Peyer's patch (tissue), 4 donors: ENCODE measurements at regions not wholly inside any gene's neighbourhood (a gene's known extent, or its start where the extent isn't known, plus 50 kb on each side); places are given as distances from the start of the nearest gene placed in this dataset.
A peak's percentile ranks its signal among the peaks of the same experiment; 100 is the strongest.

Experiments
- DNase-seq, 3 donors: peaks; one replicate each; pipeline ENCODE4 v3.0.0-alpha.2; 2017 to 2019
- H3K27ac ChIP-seq, 4 donors: fragments of 200-600 bp; sonication (generic); one replicate each; pipeline ENCODE4 v1.5.1; 2016 to 2019
- H3K27me3 ChIP-seq, 2 donors: fragments of 200-600 bp; sonication (generic); one replicate each; pipeline ENCODE4 v1.5.1; 2019
- H3K36me3 ChIP-seq, 3 donors: fragments of 200-600 bp; sonication (generic); one replicate each; pipeline ENCODE4 v1.5.1; 2016 to 2019
- H3K4me1 ChIP-seq, 4 donors: fragments of 200-600 bp; sonication (generic); one replicate each; pipeline ENCODE4 v1.5.1; 2016 to 2019
- H3K4me3 ChIP-seq, 4 donors: fragments of 200-600 bp; sonication (generic); 1 replicate in 3 of 4; 2 replicates in 1 of 4; pipeline ENCODE4 v1.5.1; 2016 to 2019; ENCODE audit warnings: mild to moderate bottlenecking in 1 of 4
- H3K9me3 ChIP-seq, 4 donors: fragments of 200-600 bp; sonication (generic); one replicate each; pipeline ENCODE4 v1.5.1; 2016 to 2019; ENCODE audit warnings: mild to moderate bottlenecking in 1 of 4
- POLR2A ChIP-seq, 2 donors: fragments of 450-650 bp; IDR thresholded peaks; one replicate each; pipeline ENCODE4 v1.5.1; 2017; ENCODE audit warnings: antibody characterized with exemption in 2 of 2, mild to moderate bottlenecking in 2 of 2, moderate library complexity in 2 of 2
- TF ChIP-seq, protein P1 (sequence below), 6 experiments: fragments of 450-650 bp in 4 of 6; fragments of 200-600 bp in 2 of 6; sonication (generic) in 1 of 6; IDR thresholded peaks; one replicate each; pipeline ENCODE4 v1.5.1; 2017 to 2019; ENCODE audit warnings: antibody characterized with exemption in 6 of 6, mild to moderate bottlenecking in 3 of 6, moderate library complexity in 1 of 6

DNA sequence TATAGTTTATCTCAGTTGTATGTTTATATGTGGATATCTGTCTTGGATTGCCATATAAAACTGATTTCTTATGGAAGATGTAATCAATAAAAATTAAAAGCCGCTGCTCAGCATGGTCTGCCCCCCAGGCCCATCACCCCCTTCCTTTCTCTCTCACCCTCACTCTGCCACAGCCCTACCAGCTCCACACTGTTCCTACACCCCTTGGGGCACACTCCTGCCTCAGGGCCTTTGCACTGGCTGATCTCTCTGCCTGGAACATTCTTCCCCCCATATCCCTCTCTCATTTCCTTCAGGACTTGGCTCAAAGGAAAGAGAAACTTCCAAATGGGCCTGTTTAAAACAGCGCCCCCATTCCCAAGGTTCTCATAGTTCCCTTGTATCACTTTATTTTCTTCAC is 63.1 kb downstream of the LRRC32 start:
- Histone ChIP-seq H3K27me3 (no peaks in the 10 kb centered on the region), H3K9me3 (no peaks in the 10 kb centered on the region), H3K4me3 (no peak overlapping the region), H3K36me3 (no peaks in the 10 kb centered on the region), H3K4me1 (peaks cover 0 to 42% (median 1%) of the 10 kb centered on the region in 4 donors), H3K27ac (no peak overlapping the region)
- DNase-seq, result no peak
- TF ChIP-seq POLR2A (IDR thresholded peaks at IDR 0.05), result no peak
- TF ChIP-seq, protein P1, sequence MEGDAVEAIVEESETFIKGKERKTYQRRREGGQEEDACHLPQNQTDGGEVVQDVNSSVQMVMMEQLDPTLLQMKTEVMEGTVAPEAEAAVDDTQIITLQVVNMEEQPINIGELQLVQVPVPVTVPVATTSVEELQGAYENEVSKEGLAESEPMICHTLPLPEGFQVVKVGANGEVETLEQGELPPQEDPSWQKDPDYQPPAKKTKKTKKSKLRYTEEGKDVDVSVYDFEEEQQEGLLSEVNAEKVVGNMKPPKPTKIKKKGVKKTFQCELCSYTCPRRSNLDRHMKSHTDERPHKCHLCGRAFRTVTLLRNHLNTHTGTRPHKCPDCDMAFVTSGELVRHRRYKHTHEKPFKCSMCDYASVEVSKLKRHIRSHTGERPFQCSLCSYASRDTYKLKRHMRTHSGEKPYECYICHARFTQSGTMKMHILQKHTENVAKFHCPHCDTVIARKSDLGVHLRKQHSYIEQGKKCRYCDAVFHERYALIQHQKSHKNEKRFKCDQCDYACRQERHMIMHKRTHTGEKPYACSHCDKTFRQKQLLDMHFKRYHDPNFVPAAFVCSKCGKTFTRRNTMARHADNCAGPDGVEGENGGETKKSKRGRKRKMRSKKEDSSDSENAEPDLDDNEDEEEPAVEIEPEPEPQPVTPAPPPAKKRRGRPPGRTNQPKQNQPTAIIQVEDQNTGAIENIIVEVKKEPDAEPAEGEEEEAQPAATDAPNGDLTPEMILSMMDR (IDR thresholded peaks at IDR 0.05), result no peak

DNA sequence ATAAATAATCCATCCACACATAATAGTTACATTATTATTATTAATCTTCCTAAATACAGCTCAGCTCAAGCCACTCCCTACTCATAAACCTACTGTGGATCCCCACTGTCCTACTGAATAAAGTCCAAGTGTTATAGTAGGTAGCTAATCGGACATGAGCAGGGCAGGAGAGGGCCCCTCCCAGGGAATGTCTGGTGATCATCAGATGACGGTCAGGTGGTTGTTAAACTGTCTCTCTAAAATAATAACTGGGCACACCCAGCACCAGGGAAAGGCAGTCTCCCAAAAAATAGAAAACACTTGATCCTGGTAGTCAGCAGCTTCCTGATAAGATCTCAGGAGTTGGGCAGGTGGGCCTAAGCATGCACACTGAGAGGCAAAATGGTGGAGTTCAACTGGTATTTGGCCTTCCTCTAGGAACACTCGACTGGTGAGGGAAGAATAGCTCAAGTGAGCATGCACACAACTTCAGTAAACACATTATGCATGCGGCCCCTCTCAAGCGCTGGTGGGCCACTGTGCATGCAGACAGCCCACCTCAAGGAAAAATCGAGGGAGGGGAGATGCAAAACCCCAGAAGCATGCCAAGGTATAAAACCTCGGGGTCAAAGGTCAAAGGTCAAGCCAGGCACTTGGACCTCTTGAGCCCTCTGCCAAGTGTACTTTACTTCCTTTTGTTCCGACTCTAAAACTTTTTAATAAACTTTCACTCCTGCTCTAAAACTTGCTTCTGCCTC is 65.0 kb downstream of the LRRC32 start:
- Histone ChIP-seq H3K4me3 (no peak overlapping the region), H3K36me3 (no peaks in the 10 kb centered on the region), H3K27ac (peak overlapping the region in 2 of 4 donors; percentile 42 to 64), H3K27me3 (no peaks in the 10 kb centered on the region), H3K9me3 (no peaks in the 10 kb centered on the region), H3K4me1 (peaks cover 0 to 48% (median 1%) of the 10 kb centered on the region in 4 donors)
- DNase-seq, result peak in 2 of 3 donors; percentile 50 to 64
- no peak for TF ChIP-seq POLR2A (IDR thresholded peaks at IDR 0.05)
- TF ChIP-seq, protein P1 (IDR thresholded peaks at IDR 0.05), result no peak

DNA sequence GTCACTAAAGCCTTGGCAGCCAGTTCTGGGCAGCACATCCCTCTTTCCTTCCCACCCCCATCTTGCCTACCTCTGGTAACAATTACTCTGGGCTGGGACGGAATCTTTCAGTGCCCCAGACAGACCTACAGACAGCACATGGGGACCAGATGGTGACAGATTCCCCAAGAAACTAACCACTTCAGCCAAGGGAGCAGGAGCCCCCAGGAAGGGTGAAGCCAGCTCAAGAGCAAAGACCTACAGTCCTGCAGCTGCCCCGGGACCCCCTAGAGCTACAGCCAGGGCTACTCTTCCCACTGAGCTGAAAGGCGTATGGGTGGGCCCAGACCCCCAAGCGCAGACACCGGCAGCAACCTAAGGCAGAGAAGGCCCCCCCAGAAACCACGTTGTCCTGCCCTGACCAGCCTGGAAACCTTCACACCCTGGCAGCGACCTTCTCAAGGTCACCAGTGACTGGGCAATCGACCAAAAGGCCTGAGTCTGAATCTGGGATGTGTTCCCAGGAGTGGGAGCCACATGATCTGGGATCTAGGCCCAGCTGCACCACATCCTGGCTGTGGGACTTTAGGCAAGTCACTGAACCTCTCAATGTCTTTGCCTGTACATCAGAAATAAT is 65.8 kb downstream of the LRRC32 start:
- Histone ChIP-seq H3K9me3 (no peaks in the 10 kb centered on the region), H3K27me3 (no peaks in the 10 kb centered on the region), H3K27ac (peak overlapping the region in 2 of 4 donors; percentile 57 to 64), H3K36me3 (no peaks in the 10 kb centered on the region), H3K4me3 (no peak overlapping the region), H3K4me1 (peaks cover 0 to 48% (median 1%) of the 10 kb centered on the region in 4 donors)
- no peak for TF ChIP-seq POLR2A (IDR thresholded peaks at IDR 0.05)
- TF ChIP-seq, protein P1 (IDR thresholded peaks at IDR 0.05), result no peak
- DNase-seq, result peak in 2 of 3 donors; percentile 52 to 57

DNA sequence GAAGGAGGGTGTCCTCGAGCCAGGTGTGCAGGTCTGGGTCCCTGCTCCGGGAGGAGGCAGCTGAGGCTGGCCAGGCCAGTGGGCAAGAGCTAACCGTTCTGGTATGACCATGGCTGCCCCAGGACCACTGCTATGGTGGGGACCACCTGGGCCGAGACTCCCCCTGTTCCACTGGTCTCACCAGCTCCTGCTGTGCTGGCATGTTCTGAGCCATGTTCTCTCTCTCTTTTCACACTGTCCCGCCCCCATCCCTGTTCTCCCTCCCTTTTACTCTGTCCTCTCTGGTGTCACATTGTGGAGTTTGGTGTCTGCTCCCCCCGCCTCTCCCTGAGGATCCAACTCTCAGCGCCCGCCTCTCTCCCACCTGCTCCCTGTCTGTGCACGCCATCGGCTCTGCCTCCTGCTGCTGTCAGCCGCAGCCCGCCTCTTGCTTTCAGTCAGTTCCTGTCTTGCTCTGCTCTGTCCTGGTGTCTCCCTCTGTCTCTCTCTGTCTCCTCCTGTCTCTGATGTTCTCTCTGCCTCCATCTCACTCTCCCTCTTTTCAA is 66.4 kb downstream of the LRRC32 start:
- Histone ChIP-seq H3K4me1 (peaks cover 0 to 48% (median 1%) of the 10 kb centered on the region in 4 donors), H3K36me3 (no peaks in the 10 kb centered on the region), H3K9me3 (no peaks in the 10 kb centered on the region), H3K4me3 (no peak overlapping the region), H3K27ac (peak overlapping the region in 1 of 4 donors; percentile 57), H3K27me3 (no peaks in the 10 kb centered on the region)
- DNase-seq, result peak in 2 of 3 donors; percentile 41 to 46
- TF ChIP-seq, protein P1 (IDR thresholded peaks at IDR 0.05), result no peak
- TF ChIP-seq POLR2A (IDR thresholded peaks at IDR 0.05), result no peak

DNA sequence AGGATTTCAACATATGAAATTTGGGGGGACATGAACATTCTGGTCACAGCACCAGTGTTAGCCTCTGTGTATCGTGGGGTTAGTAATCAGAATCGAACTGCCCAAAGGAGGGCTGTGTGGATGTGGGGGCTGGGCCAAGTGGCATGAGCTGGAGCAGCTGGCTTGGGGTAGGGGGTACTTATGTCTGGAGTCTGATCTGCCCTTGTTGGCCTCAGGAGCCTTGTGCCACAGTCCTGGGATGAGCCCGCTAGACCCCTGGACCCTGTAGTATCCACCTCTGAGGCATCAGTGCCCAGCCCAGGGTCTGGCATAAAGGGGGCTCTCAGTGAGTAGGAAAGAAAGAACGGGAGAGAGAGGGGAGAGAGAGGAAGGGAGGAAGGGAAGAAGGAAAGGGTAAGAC is 67.3 kb downstream of the LRRC32 start:
- peak overlapping the region in 3 of 4 donors; percentile 37 to 67 (median 44) for H3K27ac ChIP-seq
- DNase-seq, result peak in 1 of 3 donors; percentile 33
- H3K4me3 ChIP-seq, result no peak overlapping the region
- no peak for TF ChIP-seq POLR2A (IDR thresholded peaks at IDR 0.05)
- TF ChIP-seq, protein P1 (IDR thresholded peaks at IDR 0.05), result no peak
- H3K9me3 ChIP-seq, result no peaks in the 10 kb centered on the region
- H3K4me1 ChIP-seq, result peaks cover 0 to 48% (median 1%) of the 10 kb centered on the region in 4 donors
- H3K27me3 ChIP-seq, result no peaks in the 10 kb centered on the region
- H3K36me3 ChIP-seq, result no peaks in the 10 kb centered on the region
